ENCODE measurements at regions not wholly inside any gene's neighbourhood (a gene's known extent, or its start where the extent isn't known, plus 50 kb on each side); places are given as distances from the start of the nearest gene placed in this dataset.

DNA sequence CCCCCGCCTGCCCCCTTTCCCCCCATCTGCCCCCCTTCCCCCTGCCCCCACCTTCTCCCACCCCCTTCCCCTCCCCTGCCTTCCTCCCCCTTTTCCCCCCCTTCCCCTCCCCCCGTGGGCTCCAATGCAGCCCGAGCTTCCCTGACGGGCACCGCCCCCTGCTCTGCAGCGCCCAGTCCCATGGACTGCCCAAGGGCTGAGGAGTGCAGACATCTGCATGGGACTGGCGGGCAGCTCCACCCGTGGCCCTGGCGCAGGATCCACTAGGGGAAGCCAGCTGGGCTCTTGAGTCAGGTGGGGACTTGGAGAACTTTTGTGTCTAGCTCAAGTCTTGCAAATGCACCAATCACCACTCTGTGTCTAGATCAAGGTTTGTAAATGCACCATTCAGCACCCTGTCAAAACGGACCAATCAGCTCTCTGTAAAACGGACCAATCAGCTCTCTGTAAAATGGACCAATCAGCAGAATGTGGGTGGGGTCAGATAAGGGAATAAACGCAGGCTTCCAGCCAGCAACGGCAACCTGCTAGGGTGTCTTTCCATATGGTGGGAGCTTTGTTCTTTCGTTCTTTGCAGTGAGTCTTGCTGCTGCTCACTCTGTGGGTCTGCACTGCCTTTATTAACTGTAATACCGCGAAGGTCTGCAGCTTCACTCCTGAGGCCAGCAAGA lies 300.5 kb upstream of the PABPC4L start:
- TF ChIP-seq, protein P1, sequence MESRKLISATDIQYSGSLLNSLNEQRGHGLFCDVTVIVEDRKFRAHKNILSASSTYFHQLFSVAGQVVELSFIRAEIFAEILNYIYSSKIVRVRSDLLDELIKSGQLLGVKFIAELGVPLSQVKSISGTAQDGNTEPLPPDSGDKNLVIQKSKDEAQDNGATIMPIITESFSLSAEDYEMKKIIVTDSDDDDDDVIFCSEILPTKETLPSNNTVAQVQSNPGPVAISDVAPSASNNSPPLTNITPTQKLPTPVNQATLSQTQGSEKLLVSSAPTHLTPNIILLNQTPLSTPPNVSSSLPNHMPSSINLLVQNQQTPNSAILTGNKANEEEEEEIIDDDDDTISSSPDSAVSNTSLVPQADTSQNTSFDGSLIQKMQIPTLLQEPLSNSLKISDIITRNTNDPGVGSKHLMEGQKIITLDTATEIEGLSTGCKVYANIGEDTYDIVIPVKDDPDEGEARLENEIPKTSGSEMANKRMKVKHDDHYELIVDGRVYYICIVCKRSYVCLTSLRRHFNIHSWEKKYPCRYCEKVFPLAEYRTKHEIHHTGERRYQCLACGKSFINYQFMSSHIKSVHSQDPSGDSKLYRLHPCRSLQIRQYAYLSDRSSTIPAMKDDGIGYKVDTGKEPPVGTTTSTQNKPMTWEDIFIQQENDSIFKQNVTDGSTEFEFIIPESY (IDR thresholded peaks at IDR 0.05; ENCODE audit: extremely low read depth, insufficient replicate concordance, low read length): no peak
- no peak for TF ChIP-seq SIN3A (IDR thresholded peaks at IDR 0.05; ENCODE audit: low read depth)
- TF ChIP-seq CTCF (IDR thresholded peaks at IDR 0.05 in 2 of 3, conservative IDR thresholded peaks at IDR 0.05 in 1 of 3; ENCODE audit: borderline replicate concordance in 1 of 3, insufficient read depth in 1 of 3, low read depth in 2 of 3, low read length in 2 of 3): no peak
- TF ChIP-seq POLR2AphosphoS5 (IDR thresholded peaks at IDR 0.05; ENCODE audit: low read depth, low read length): no peak
- no peak for TF ChIP-seq POLR2A (IDR thresholded peaks at IDR 0.05; ENCODE audit: borderline replicate concordance, extremely low read depth, insufficient read depth, insufficient read length)
- TF ChIP-seq, protein P2, sequence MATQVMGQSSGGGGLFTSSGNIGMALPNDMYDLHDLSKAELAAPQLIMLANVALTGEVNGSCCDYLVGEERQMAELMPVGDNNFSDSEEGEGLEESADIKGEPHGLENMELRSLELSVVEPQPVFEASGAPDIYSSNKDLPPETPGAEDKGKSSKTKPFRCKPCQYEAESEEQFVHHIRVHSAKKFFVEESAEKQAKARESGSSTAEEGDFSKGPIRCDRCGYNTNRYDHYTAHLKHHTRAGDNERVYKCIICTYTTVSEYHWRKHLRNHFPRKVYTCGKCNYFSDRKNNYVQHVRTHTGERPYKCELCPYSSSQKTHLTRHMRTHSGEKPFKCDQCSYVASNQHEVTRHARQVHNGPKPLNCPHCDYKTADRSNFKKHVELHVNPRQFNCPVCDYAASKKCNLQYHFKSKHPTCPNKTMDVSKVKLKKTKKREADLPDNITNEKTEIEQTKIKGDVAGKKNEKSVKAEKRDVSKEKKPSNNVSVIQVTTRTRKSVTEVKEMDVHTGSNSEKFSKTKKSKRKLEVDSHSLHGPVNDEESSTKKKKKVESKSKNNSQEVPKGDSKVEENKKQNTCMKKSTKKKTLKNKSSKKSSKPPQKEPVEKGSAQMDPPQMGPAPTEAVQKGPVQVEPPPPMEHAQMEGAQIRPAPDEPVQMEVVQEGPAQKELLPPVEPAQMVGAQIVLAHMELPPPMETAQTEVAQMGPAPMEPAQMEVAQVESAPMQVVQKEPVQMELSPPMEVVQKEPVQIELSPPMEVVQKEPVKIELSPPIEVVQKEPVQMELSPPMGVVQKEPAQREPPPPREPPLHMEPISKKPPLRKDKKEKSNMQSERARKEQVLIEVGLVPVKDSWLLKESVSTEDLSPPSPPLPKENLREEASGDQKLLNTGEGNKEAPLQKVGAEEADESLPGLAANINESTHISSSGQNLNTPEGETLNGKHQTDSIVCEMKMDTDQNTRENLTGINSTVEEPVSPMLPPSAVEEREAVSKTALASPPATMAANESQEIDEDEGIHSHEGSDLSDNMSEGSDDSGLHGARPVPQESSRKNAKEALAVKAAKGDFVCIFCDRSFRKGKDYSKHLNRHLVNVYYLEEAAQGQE (IDR thresholded peaks at IDR 0.05; ENCODE audit: low read depth): no peak
- no peak for TF ChIP-seq TCF7L2 (IDR thresholded peaks at IDR 0.05; ENCODE audit: borderline replicate concordance, extremely low read depth, insufficient read depth, insufficient read length)
- no peak for TF ChIP-seq ELF1 (IDR thresholded peaks at IDR 0.05; ENCODE audit: borderline replicate concordance, low read depth)
- no peak for TF ChIP-seq SP1 (IDR thresholded peaks at IDR 0.05; ENCODE audit: low read depth)
- TF ChIP-seq EZH2 (IDR thresholded peaks at IDR 0.05): no peak
- TF ChIP-seq RAD21 (IDR thresholded peaks at IDR 0.05; ENCODE audit: low read depth): no peak
- TF ChIP-seq, protein P3, sequence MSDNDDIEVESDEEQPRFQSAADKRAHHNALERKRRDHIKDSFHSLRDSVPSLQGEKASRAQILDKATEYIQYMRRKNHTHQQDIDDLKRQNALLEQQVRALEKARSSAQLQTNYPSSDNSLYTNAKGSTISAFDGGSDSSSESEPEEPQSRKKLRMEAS (IDR thresholded peaks at IDR 0.05): no peak
- no peak for TF ChIP-seq ZNF274 (IDR thresholded peaks at IDR 0.05; ENCODE audit: low read depth, low read length)

Measured in HCT116 (cell line).